Pons (tissue), 1 donor: ENCODE measurements at regions not wholly inside any gene's neighbourhood (a gene's known extent, or its start where the extent isn't known, plus 50 kb on each side); places are given as distances from the start of the nearest gene placed in this dataset.
"Not testable (repeated sequence)": the region's sequence is repeated elsewhere in the genome, so short reads cannot be mapped to it uniquely, and the experiment has no call there.

Experiments
- DNase-seq: peaks from one replicate; pipeline ENCODE4 v3.0.0-alpha.2; 2016; ENCODE audit warnings: low spot score

DNA sequence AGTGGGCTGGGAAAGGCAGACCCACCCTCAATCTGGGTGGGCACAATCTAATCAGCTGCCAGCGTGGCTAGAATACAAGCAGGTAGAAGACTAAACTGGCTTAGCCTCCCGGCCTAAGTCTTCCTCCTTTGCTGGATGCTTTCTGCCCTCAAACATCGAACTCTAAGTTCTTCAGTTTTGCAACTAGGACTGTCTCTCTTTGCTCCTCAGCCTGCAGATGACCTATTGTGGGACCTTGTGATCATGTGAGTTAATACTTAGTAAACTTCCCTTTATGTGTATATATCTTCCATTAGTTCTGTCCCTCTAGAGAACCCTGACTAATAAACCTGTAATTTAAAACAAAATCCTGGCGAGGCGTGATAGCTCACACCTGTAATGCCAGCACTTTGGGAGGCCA, 51.8 kb upstream of the SLC39A8 start:
- not testable (repeated sequence) for DNase-seq

DNA sequence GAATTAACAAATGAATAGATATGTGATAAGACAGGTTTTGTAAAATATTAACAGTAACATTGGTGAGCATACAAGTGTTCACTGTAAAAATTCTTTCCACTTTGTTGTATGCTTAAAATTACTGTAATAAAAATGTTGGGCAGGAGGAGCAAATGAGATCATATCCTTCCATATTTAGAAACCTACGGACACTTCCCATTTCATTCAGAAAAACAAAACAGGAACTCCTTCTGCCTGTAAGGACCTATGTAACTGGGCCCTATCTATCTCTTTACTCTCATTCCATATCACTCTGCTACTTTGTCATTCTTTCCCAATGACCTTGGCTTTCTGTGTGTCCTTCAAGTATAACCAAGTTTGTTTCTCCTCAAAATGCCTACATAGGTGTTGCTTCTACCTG, 53.7 kb upstream of the SLC39A8 start:
- DNase-seq: no peak

DNA sequence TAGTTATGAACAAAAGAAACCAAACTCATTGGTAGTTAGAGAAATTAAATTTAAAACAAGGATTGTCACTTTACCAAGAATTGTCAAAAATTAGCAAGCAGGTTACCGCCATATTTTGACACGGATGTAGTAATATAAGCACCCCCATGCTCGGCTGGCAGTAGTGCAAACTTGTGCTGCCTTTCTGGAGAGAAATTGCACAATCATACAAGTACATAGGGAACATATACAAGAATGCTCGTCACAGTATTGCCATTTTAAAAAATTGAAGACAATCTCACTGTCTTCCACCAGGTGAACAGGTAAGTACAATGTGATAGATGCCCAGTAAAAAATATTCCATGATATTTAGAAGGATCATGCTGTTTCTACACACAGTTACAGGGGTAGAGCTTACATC, 55.6 kb upstream of the SLC39A8 start:
- no peak for DNase-seq

DNA sequence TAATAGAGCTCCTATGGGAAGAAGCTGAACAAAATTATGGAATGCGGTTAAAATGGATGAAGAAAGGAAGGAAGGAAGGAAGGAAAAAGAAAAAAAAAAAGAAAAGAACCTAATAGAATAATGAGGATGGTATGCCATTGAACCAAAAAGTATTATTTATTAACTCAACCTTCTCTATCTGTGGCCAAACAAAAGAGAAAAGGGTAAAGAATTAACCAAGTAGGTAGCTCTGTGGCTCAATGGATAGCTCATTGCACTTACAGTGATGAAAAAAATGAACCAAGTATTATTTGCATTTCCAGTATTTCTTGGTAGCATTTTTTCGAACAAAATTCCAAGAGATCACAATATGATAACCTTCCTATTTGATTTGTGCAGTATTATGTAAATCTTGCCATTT, 56.9 kb upstream of the SLC39A8 start:
- no peak for DNase-seq

DNA sequence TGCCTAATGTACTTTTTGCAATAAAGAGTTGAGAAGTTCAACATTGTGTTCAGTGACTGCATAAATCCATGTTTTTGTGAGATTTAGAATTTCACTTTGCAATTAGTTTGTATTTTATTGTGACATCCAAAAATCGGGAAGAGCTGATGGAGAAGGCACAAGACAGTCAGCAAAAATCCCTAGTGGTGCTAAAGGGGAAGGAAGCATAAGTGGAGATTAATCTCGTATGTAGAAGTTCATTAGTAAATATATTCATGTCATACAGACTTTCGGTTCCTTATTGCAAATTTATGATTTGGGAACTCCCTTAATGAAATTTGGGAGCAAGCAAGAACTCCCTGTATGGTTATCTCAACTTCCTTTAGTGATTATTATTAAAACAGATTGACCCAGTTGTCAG, 57.8 kb upstream of the SLC39A8 start:
- no peak for DNase-seq

DNA sequence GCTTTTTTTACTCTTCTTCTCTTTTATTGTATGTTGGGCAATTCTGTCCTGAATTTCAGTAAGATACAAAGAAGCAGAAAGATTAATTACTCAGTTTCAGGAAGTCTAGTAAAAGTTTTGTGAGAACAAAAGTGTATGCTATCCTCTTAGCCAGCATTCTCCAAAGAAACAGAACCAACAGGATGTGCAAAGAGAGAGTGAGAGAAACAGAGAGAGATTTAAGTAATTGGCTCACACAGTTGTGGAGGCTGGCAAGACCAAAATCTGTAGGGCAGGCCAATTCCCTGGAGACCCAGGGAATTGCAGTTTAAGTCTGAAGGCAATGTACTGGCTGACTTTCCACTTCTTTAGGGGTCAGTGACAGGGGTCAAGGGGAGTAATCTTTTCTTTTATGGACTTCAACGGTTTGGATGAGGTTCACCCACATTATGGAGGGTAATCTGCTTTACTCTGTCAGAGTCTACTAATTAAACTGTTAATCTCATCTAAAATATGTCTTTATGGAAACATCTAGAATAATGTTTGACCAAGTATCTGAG, 59.2 kb upstream of the SLC39A8 start:
- peak; percentile 23 for DNase-seq

DNA sequence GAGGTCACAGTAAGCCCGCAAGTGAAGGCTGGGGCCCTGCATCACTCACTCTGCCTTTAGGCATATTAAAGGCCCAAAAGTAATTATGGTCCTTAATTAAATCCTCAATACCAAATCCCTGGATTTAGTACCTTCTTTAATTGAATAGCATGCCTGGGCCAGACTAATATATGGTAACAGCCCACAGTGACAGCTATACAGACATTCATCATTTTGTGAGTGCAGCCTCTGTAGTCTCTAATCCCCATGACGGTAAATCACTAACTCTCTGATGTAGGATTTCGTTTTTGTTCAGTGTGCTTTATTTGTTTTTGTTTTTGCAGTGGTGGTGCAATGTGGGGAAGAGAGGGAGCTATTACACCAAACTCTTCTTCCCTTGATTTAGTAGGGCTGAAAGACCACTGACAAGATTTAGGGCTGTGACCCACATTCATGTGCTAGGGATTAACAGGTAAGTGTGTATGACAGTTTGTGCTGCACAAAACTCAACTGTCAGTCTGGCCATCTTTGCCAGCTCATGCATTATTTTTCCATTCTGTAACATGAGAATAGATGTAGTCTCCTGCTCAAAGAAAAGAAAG, 60.6 kb upstream of the SLC39A8 start:
- DNase-seq: no peak

DNA sequence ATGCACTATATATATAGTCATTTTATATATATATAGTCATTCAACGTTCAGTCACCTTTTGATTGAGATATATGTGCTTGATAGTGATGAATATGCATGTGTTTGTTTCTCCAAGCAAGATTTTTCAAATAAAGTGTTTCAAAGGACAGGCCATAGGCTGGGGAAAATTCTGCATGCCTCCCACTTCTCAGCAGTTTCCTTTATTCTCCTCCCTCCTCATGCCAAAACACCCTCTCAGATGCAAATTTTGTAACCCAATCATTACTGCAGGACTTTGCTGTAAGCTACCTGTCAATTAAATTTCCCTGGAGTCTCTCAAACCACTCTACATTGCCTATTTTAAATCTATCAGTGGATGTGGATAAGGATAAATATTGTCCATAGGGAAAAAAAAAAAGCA, 65.6 kb upstream of the SLC39A8 start:
- DNase-seq: not testable (repeated sequence)

DNA sequence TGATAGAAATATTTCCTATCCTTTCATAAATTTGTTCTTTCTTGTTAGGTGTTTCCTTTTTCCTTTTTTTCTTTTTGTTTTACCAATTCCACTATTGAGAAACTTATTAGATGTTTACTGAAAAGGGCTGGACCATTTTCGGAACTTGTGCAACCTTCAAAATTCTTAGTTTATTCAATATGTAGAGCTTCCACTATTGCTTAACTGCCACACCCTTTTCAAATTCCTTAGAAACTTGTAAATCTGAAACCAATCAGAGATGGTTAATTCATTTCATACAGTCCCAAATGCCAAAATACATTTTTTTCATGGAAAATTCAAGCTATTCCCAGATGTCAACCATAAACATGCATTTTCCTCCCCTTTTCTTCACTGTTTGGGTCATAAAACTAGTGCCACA, 66.1 kb upstream of the SLC39A8 start:
- no peak for DNase-seq

DNA sequence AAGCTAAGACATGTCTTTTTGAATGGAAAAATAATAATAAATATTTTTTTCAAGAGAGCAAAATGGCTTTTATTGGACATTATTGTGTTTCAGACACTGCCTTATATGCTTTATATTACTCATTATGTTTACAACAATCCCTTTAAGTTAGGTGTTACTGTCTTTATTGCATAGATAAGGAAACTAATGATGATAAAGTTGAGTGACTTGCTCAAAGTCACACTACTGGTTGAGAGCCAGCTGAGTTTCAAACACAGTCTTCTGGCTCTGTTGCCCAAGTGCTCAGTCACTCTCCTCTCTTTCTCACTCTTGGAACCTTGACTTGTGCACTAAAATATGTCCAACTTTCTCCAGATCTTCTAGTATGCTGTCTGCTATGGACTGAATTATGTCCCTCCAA, 71.5 kb upstream of the SLC39A8 start:
- DNase-seq: no peak

DNA sequence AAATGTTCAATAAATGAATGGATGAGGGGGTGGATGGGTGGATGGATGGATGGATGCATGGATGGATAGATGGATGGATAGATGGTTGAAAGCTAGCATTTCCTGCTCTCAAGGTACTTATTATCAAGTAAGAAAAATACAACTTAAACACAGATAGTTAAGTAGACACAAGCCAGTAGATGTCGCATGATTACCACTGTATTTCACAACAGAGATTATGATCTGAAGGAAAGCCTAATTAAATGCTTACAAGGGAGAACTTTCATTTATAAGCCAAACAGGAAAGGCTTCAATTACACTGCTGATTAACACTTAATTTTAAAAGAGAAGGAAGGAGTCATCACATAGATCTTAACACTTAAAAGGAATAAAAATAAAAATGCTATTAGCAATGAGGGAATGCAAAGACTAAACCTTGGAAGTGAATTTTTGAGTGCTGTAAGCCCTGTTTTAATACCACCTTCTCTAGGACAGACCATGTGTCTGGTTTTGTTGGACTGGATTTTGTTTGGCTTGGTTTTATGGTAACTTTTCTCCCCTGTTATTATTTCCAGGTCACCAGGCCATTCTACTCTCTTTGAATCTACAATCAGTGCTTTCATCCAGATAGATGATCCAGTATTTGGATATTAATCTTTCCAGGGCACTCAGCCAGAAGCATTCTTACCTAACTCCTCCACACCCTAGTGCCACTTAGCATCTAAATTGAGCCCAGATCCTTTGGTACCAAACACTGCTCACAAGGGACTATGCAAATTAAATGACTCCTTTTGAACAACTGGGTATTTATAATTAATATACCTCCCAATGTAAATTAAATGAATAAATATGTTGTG, 75.5 kb upstream of the SLC39A8 start:
- DNase-seq: no peak

DNA sequence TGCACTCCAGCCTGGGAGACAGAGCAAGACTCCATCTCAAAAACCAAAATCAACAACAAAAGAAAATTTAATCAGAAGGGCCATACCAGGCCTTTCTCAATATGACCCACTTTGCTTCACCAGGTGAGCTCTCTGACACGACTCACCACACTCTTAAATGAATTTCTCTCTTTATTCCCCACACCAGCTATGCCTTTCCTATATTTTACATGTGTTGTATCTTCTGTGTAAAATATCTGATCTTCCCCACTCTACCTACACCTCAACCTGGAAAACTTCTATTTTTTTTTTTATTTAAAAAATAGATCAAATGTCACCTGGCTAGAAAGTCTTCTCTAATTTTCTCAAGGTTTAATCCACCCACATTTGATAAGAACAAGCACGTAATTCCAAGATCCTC, 77.6 kb upstream of the SLC39A8 start:
- DNase-seq: no peak

DNA sequence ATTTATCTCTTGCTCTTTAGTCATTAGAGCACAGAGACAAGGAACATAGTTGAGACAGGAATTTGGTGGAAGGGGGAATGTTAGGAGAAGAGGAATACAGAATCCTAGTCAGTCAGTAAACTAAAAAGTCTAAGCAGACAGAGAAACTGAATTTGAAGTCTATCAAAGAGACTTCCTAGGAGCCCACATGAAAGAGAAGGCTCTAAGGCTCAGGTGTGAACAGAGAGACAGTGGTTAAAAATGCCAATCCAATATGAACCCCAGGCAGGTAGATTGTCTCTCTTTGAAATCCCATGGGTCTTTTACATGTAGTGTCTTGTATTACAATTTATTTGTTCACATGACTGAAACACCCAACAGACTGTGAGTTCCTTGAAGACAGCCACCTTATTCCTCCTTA, 77.8 kb upstream of the NFKB1 start:
- no peak for DNase-seq

DNA sequence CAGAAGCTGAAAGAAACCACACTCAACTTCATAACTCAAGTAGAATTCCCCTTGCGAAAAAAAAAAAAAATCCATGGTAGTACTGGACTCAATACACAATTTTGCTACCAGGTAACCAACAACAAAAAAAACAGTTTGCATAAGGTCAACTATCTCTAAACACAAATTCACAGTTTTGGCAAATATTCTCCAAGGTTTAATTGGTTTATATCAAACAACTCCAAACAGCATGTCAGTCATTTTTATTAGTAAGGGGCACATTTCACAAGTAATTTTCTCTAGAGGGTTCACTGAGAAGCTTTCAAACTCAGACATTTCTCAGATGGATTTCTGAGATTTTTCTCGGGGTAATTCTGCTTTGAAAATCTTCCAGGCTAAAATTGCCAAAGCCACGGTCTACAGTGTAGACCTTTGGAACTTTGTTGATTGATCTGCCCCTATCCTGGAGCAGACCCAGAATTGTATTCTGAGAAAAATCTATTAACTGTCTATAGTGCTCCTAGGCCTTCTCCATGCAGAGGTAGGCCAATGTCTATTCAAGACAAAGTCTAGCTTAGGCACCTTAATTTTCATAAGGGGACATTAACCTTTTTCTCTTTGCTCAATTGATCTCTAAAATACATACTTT, 73.7 kb upstream of the NFKB1 start:
- no peak for DNase-seq

DNA sequence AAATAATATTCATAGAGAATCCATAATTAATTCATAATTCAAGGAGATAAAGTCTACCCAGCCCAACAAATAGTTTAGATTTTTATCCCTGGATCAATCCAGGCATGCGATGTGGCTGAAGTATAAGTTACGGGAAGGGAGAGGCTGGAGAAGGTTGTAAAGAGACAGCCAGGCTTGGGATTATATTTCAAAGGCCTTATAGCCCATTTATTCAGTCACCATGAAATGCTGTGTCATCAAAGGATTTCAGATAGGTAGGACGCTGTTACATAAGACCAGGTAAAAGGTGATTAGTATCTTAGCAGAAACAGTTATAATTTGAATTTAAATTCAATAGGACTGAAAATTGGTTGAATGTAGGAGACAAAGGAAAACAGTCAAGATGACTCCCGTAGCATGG, 73.0 kb upstream of the NFKB1 start:
- no peak for DNase-seq

DNA sequence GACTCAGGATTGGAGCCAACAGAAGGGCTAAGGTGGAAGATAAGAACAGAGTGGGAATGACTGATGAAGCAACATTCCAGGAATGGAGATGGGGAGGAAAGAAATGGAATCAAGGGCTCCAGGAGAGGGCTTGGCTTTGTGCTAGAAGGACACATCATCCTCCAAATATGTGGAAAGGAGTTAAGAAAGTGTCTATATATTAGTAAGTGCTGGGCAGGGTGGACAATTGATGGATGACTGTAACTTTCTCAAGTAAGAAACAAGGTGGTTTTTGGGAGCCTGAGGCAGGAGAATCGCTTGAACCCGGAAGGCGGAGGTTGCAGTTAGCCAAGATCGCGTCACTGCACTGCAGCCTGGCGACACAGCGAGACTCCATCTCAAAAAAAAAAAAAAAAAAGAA, 71.6 kb upstream of the NFKB1 start:
- DNase-seq: no peak

DNA sequence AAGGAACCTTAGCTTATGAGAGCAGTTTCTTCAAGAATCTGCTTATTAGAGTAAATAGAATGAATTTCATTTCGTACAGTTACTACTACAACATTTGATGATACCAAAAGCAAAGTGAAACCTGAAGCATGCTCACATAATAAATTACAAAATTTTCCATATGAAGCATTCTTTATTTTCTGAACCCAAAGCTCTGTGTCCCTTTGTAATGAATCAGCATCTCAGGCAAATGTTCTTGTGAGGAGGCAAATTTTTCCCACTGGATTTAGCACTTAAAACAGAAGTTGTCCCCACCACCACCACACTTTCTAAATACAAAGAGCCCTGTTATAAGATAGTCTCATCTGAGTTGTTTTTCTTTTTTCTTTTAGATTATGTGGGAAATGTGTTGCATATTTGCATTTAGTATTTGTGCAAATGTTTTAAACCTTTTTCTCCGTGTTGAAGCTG, 70.7 kb upstream of the NFKB1 start:
- peak; percentile 57 for DNase-seq

DNA sequence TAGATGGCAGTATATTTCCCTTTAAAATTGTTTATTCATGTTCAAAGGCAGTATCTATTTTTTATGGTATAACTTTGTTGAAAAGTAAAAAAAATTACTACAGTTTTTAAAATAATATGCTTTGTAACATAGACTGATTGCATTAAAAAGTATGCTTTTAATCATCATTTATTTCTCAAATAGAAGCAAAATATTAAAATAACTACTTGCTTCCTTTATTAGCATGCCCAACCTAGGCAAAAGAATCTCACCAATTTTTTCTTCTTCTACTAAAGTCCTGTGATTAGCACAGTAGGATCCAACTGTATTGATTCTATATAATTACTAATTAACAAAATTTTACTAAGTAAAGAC, 69.6 kb upstream of the NFKB1 start:
- DNase-seq: no peak

DNA sequence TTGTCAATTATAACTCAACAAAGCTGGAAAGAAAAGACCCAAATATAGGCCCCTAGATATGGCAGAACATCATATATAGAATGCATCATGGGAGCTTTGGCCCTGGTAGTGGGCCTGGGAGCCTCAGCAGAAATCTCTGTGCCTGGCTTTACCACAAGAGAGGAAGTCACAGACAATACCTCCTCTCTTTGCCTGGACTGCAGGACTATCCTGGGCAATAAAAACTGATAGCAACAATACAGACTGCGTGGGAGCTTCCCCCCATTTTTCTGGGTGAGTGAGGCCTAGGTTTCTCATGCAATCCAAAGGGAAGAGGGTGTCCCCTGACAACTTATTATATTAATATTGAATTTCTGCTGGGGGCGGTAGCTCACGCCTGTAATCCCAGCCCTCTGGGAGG, 64.0 kb upstream of the NFKB1 start:
- DNase-seq: no peak

DNA sequence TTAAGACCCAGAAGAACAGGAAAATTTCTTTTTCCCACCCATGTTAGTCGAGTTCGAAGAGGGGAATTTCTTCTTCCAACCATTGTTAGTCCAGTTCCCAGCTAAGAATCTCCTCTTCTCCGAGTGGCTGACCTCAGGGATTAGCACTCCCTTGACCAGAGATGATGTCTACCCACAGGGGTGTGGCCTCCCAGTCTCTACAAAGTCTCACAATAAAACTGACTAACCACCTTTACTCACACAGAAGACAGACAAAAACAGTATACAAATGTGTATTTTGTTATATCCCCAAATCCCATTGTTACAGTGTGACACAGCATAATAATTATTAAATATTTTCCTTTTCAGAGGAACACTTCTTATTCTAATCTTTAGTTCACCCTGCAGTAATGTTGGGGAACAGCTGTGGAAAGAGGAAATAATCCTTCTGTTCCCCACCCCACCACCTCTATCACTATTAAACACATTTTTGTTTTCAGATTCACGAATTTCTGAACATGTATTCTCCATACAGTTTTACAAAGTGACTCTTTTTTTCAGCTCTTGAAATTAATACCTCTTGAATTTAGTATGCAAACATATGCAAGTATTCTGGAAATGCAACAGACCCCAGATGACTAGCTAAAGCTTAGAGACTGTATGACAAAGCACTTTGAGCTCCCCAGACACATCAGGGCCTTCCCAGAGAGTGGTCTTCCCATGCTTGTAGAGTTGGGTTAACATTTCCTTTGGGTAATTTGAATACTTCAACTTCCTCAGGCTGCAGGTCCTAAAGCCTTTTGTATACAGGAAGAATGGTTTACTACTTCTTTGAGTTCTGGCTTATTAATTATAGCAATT, 62.5 kb upstream of the NFKB1 start:
- DNase-seq: no peak

DNA sequence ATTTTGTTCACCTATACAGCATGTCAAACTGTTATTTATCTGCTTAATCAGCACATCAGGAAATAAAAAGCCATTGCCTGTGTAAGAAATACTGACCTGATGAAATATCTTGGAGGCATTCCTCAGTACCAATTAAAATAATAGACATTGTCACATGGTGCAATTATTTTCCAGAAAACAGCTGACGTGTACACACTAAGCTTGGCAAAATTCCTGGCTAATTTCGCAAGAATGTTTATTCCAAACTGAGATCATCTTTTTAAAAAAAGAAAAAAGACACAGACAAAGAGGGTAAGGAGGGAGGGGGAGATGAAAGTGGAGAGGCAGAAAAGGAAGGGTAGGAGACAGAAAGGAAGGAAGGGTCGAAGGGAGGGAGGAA, 61.9 kb upstream of the NFKB1 start:
- DNase-seq: peak; percentile 41

DNA sequence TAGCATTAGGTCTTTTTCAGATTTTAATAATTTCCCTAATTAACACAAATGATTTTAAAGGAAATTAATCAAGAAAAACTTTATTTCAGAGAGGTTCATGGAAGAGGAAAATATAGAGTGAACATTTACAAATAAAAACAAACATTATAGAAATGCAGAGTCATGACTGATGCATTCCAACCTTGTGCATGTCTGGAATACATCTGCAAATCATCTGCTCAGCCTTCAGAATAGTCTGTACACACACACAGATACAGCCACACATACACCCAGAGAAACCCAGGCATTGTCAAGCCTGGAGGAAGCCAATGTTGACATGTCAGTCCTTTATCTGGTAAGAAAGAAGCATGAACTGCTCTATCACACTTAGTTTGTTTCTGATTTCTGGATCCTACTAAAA, 61.3 kb upstream of the NFKB1 start:
- DNase-seq: peak; percentile 24
